Spinal cord (tissue), 9 donors: ENCODE measurements at regions not wholly inside any gene's neighbourhood (a gene's known extent, or its start where the extent isn't known, plus 50 kb on each side); places are given as distances from the start of the nearest gene placed in this dataset.

ENCODE experiments used
- DNase-seq, 6 donors: peaks; one replicate each; pipeline versions ENCODE4 v3.0.0 to v3.0.0-alpha.2; 2013 to 2015; ENCODE audit warnings: low spot score in 6 of 6, low read depth in 4 of 6
- H3K27ac ChIP-seq: one replicate; pipeline ENCODE4 v1.5.1; 2013; ENCODE audit warnings: low read depth, low read length, control low read depth
- H3K27me3 ChIP-seq: one replicate; pipeline ENCODE4 v1.6.1; 2013; ENCODE audit warnings: low read length; ENCODE audit not compliant: control insufficient read depth, insufficient read depth
- H3K36me3 ChIP-seq: one replicate; pipeline ENCODE4 v1.6.1; 2013; ENCODE audit warnings: low read length; ENCODE audit not compliant: control insufficient read depth, insufficient read depth
- H3K4me1 ChIP-seq: one replicate; pipeline ENCODE4 v1.6.1; 2013; ENCODE audit warnings: low read length; ENCODE audit not compliant: control insufficient read depth, insufficient read depth
- H3K4me3 ChIP-seq: one replicate; pipeline ENCODE4 v1.5.1; 2013; ENCODE audit warnings: low read depth, low read length, control low read depth
- H3K9me3 ChIP-seq: one replicate; pipeline ENCODE4 v1.6.1; 2013; ENCODE audit warnings: low read length; ENCODE audit not compliant: control insufficient read depth, insufficient read depth
- WGBS: methylation state at CpG from one replicate; pipeline ENCODE4 v1.1.5; 2013; ENCODE audit warnings: missing lambda C conversion rate; ENCODE audit not compliant: insufficient coverage; 5-methylcytosine and 5-hydroxymethylcytosine counted together
- donor health status: healthy.

DNA sequence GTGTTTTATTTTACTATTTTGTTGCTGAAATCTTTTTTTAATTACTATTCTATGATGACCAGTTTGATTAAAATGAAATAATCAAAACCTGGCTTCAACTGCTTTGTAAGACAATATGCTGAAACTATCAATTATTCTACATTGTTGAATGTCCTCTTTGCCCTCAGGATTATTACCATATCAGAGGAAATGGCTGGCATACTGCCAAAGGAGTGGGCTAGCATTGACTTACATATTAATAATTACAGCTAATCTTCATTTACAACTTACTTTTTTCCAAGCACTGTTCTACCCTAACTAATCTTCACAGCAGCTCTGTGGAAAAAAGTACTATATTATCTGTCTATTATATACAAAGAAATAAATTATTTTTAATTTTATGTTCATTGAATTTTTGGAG, 560.5 kb downstream of the BCKDHB start:
- Histone ChIP-seq H3K4me1 (no peaks in the 10 kb centered on the region), H3K27ac (no peak overlapping the region), H3K9me3 (no peaks in the 10 kb centered on the region), H3K4me3 (no peak overlapping the region), H3K27me3 (no peaks in the 10 kb centered on the region), H3K36me3 (no peaks in the 10 kb centered on the region)
- DNase-seq: peak in 1 of 6 donors; percentile 50

GRCh38 chr6:80658926-80659325, 552.5 kb downstream of the BCKDHB start:
- over 99% methylated on average over 9 of the region's 19 CpGs for WGBS
- Histone ChIP-seq H3K36me3 (no peaks in the 10 kb centered on the region), H3K9me3 (no peaks in the 10 kb centered on the region), H3K4me1 (no peaks in the 10 kb centered on the region), H3K27ac (no peak overlapping the region), H3K4me3 (no peak overlapping the region), H3K27me3 (no peaks in the 10 kb centered on the region)
- no peak for DNase-seq

- DNase-seq: peak in 1 of 6 donors; percentile 67
- WGBS: 17% methylated on average over 1 of the region's 4 CpGs
- H3K4me1 ChIP-seq: no peaks in the 10 kb centered on the region
- H3K27me3 ChIP-seq: no peaks in the 10 kb centered on the region
- H3K27ac ChIP-seq: no peak overlapping the region
- H3K9me3 ChIP-seq: peaks cover 5% of the 10 kb centered on the region
- no peak overlapping the region for H3K4me3 ChIP-seq
- H3K36me3 ChIP-seq: no peaks in the 10 kb centered on the region
Measured at GRCh38 chr6:80647156-80647555, 540.7 kb downstream of the BCKDHB start.

DNA sequence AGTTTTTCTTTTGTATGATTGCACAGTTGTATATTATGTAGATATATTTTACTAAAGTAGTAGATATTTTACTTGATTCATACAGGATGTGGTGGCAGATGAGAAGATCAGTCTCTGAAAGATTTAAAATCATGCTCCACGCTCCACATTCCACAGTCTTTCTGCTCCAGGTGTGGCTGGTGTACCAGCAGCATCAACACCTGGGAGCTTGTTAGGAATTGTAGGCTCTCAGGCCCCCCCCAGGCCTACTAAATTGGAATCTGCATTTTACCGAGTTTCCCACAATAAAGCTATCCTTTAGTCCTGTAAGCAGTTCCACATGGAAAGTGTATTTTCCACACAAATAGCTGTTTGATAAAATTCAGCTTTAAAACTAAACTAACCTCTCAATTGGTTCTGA, 537.4 kb downstream of the BCKDHB start:
- Histone ChIP-seq H3K4me3 (no peak overlapping the region), H3K9me3 (peaks cover 5% of the 10 kb centered on the region), H3K36me3 (no peaks in the 10 kb centered on the region), H3K4me1 (no peaks in the 10 kb centered on the region), H3K27ac (no peak overlapping the region), H3K27me3 (no peaks in the 10 kb centered on the region)
- DNase-seq: no peak
- WGBS: 100% methylated on average over 2 of the region's 2 CpGs

DNA sequence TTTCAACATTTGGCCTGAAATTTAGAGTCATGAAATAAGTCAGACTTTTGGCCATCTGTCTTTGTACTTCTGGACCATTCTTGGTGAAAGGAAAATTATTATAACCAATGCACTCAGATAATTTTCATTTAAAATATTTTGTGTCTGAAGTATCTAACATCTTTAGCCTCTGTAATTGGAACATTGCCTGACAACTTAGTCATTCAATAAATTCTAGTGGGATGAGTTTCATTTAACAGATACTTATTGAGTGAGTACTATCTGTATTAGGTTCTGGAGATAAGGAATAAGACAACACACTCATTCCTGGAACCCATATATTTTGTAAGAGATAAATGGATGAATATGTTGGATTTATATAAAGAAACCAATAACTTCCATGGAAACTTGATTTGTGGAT, 536.0 kb downstream of the BCKDHB start:
- Histone ChIP-seq H3K36me3 (no peaks in the 10 kb centered on the region), H3K9me3 (peaks cover 5% of the 10 kb centered on the region), H3K27me3 (no peaks in the 10 kb centered on the region), H3K27ac (no peak overlapping the region), H3K4me3 (no peak overlapping the region), H3K4me1 (no peaks in the 10 kb centered on the region)
- no peak for DNase-seq

DNA sequence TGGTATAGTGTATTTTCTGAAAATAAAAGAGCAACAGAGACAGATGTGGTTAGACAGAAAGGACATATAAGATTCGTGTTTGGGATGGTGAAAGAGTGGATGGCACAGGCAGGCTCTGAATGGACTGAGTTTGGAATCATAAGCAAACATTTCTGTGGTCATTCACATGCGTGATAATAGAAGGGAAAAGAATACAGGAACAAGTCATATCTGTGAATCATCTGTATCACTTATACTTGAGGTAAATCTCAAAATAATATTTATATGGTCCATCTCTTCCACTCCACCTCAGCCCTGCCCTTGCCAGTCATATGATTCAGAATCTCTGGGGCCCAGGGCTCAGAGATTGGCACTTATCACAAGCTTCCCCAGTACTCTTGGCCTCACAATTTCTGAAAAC, 535.1 kb downstream of the BCKDHB start:
- Histone ChIP-seq H3K27ac (no peak overlapping the region), H3K4me3 (no peak overlapping the region), H3K27me3 (no peaks in the 10 kb centered on the region), H3K4me1 (no peaks in the 10 kb centered on the region), H3K36me3 (no peaks in the 10 kb centered on the region), H3K9me3 (peaks cover 5% of the 10 kb centered on the region)
- 62% methylated on average over 1 of the region's 2 CpGs for WGBS
- DNase-seq: no peak

GRCh38 chr6:80640176-80640575, 533.7 kb downstream of the BCKDHB start:
- Histone ChIP-seq H3K4me1 (no peaks in the 10 kb centered on the region), H3K9me3 (peaks cover 4% of the 10 kb centered on the region)

DNA sequence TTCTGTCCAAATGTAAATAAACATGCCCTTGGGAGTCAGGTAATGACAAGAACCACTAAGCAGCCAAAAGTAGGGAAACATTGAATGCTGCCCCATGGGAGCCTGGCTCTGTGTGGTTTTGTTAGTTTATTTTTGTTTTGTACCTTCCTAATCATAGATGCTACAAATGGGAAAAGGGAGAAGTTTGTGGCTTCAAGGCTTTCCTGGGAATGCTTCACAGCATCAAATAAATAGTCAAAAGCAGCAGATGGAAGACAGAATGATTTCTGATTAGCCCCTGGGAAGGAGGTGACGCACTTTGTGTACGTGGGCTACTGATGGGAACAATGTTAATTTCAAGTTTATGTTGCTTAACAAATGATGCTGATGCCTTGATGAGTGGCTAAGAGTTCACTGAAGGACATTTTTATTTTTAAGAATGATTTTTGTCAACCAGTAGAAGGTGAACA, 532.7 kb downstream of the BCKDHB start:
- Histone ChIP-seq H3K27ac (peak overlapping the region; percentile 5), H3K4me1 (no peaks in the 10 kb centered on the region), H3K9me3 (no peaks in the 10 kb centered on the region), H3K36me3 (no peaks in the 10 kb centered on the region), H3K27me3 (no peaks in the 10 kb centered on the region), H3K4me3 (no peak overlapping the region)
- WGBS: 77% methylated on average over 2 of the region's 2 CpGs
- DNase-seq: peak in 1 of 6 donors; percentile 72

More at GRCh38 chr6:80640176-80640575, 533.7 kb downstream of the BCKDHB start:
- Histone ChIP-seq H3K27me3 (no peaks in the 10 kb centered on the region), H3K27ac (no peak overlapping the region), H3K36me3 (no peaks in the 10 kb centered on the region), H3K4me3 (no peak overlapping the region)
- no peak for DNase-seq
- WGBS: no CpG with 5 or more reads among the region's 1 CpG

GRCh38 chr6:80638213-80639055, 532.0 kb downstream of the BCKDHB start:
- DNase-seq: peak in 4 of 6 donors; percentile 13 to 85 (median 28)
- Histone ChIP-seq H3K4me3 (no peak overlapping the region), H3K27ac (peak overlapping the region; percentile 5), H3K27me3 (no peaks in the 10 kb centered on the region), H3K4me1 (no peaks in the 10 kb centered on the region), H3K9me3 (no peaks in the 10 kb centered on the region), H3K36me3 (no peaks in the 10 kb centered on the region)
- 23% methylated on average over 2 of the region's 9 CpGs for WGBS

DNA sequence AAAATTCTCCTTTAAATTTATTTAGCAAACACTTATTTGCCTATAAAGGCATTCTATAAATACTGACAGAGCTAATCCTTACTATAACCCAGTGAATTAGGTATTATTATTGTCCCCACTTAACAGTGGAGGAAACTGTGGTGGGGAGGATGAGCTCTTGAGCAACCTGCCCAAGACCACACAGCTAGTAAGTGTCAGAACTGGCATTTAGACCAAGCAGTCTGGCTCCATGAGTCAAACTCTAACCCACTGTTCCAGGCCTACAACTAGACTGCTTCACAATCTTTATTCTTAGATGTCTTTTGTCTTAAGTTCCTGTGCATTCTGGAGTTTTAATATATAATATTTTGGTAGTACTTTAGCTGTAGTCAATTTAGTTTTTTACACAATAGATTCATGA, 530.8 kb downstream of the BCKDHB start:
- Histone ChIP-seq H3K27ac (no peak overlapping the region), H3K27me3 (no peaks in the 10 kb centered on the region), H3K9me3 (no peaks in the 10 kb centered on the region), H3K36me3 (no peaks in the 10 kb centered on the region), H3K4me3 (no peak overlapping the region), H3K4me1 (no peaks in the 10 kb centered on the region)
- DNase-seq: no peak
